OCI-LY7 (cell line): ENCODE measurements at regions not wholly inside any gene's neighbourhood (a gene's known extent, or its start where the extent isn't known, plus 50 kb on each side); places are given as distances from the start of the nearest gene placed in this dataset.

Experiments
- BruUV-seq: library from RNA; stranded (reverse); fragments of 400-500 nt; replicated peaks from 2 replicates; lab custom pipeline; 2021; lab: Mats Ljungman, UMichigan
- CTCF ChIA-PET: fragments of 300-600 bp; sonication (Branson Sonifier 250); formaldehyde crosslinking; loops from one replicate; lab custom pipeline; 2022; ENCODE audit warnings: antibody characterized with exemption; ENCODE audit not compliant: unreplicated experiment; lab: Charles Lee
- POLR2A ChIA-PET: fragments of 300-600 bp; sonication (Branson Sonifier 250); formaldehyde crosslinking; loops from one replicate; lab custom pipeline; 2022; ENCODE audit warnings: antibody characterized with exemption; lab: Charles Lee
- DNase-seq: peaks from one replicate; pipeline ENCODE4 v3.0.0-alpha.2; 2015; ENCODE audit warnings: low spot score
- H2AFZ ChIP-seq: fragments of 200-600 bp; sonication (generic), shearing (Covaris generic); 2 replicates; pipeline ENCODE4 v1.6.1; 2014; ENCODE audit warnings: mild to moderate bottlenecking, antibody characterized with exemption, low read length, moderate library complexity
- H3K27ac ChIP-seq: fragments of 200-600 bp; sonication (generic); 2 replicates; pipeline ENCODE4 v1.5.1; 2014; ENCODE audit warnings: mixed run types, low read depth, mild to moderate bottlenecking, moderate library complexity, low read length, inconsistent platforms; ENCODE audit not compliant: poor library complexity, severe bottlenecking
- H3K36me3 ChIP-seq: fragments of 200-600 bp; sonication (generic); 2 replicates; pipeline ENCODE4 v1.6.1; 2014; ENCODE audit warnings: mild to moderate bottlenecking, antibody characterized with exemption, low read length, moderate library complexity, mixed read lengths; ENCODE audit not compliant: insufficient read depth
- H3K4me1 ChIP-seq: fragments of 200-600 bp; sonication (generic); 2 replicates; pipeline ENCODE4 v1.5.1; 2014; ENCODE audit warnings: mild to moderate bottlenecking, low read length; ENCODE audit not compliant: insufficient read depth, poor library complexity, severe bottlenecking
- H3K4me2 ChIP-seq: fragments of 200-600 bp; sonication (generic); 2 replicates; pipeline ENCODE4 v1.6.1; 2014; ENCODE audit warnings: mild to moderate bottlenecking, low read length
- H3K4me3 ChIP-seq: fragments of 200-600 bp; sonication (generic); 2 replicates; pipeline ENCODE4 v1.5.1; 2014; ENCODE audit warnings: mild to moderate bottlenecking, low read depth, low read length; ENCODE audit not compliant: poor library complexity, severe bottlenecking
- H3K79me2 ChIP-seq: fragments of 200-600 bp; sonication (generic); 2 replicates; pipeline ENCODE4 v1.6.1; 2016; ENCODE audit warnings: low read depth, mild to moderate bottlenecking, low read length, moderate library complexity, mixed read lengths; ENCODE audit not compliant: insufficient read depth
- H3K9me2 ChIP-seq: fragments of 200-600 bp; sonication (generic); 2 replicates; pipeline ENCODE4 v1.6.1; 2016; ENCODE audit warnings: mild to moderate bottlenecking, low read length, mixed read lengths; ENCODE audit not compliant: insufficient read depth
- H3K9me3 ChIP-seq: fragments of 200-600 bp; sonication (generic); 2 replicates; pipeline ENCODE4 v1.6.1; 2014; ENCODE audit warnings: mild to moderate bottlenecking, mixed run types, low read length, mixed read lengths
- H4K20me1 ChIP-seq: fragments of 200-600 bp; sonication (generic); 2 replicates; pipeline ENCODE4 v1.6.1; 2014; ENCODE audit warnings: mild to moderate bottlenecking, antibody characterized with exemption, low read length, moderate library complexity, mixed read lengths; ENCODE audit not compliant: insufficient read depth
- EZH2phosphoT487 ChIP-seq: fragments of 200-600 bp; sonication (generic); IDR thresholded peaks from 2 replicates; pipeline ENCODE4 v1.6.1; 2018; ENCODE audit warnings: low read depth, borderline replicate concordance, mild to moderate bottlenecking, mixed run types, antibody characterized with exemption, low read length, moderate library complexity, mixed read lengths
- intact Hi-C: fragments of 100-400 bp; cut with micrococcal nuclease; formaldehyde crosslinking; loops from one replicate; pipeline ENCODE4 v1.10.0; 2022; ENCODE audit not compliant: unreplicated experiment
- TF ChIP-seq, protein P1 (sequence below): fragments of 200-600 bp; sonication (generic); conservative IDR thresholded peaks from 2 replicates; pipeline ENCODE4 v1.5.1; 2014; ENCODE audit warnings: mild to moderate bottlenecking, antibody characterized with exemption, low read length, moderate library complexity, mixed read lengths

DNA sequence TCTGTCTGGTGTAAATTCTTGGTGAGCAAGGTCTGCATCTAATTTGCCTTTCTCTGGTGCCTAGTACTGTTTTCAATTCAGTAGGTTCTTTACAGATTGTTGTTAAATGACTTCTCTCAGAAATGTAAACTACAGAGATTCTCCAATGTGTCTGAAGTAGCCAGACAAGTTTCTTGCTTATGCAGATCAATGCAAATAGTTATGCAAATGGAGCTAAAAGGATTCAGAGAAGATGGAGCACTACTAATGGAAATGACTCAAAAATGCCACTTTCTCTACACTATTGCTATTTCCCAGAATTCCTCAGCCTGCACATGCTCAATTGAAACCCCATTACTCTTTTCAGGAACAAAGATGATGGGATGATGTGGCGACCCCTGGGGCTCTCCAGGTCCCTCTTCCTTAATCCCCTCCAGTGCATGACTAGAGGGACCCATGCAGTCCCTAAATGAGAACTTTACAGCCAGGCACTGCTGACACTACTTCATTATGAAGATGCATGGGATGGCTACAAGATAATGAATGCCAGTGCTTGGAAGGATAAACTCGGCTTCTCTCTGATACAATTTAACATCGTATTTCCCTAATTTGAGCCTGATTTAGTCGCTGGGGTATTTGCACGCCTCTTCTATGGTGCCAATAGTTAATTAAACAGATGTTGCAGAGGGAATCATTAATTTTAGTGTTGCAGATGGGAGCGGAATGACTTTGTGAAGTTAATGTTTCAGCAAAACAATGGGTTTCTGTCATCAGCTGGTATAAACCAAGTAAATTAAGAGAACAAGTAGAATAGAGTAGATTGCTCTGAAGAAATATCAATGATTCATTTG lies 753.2 kb downstream of the TLR4 start:
- DNase-seq, result no peak
- no peak for TF ChIP-seq EZH2phosphoT487
- TF ChIP-seq, protein P1, sequence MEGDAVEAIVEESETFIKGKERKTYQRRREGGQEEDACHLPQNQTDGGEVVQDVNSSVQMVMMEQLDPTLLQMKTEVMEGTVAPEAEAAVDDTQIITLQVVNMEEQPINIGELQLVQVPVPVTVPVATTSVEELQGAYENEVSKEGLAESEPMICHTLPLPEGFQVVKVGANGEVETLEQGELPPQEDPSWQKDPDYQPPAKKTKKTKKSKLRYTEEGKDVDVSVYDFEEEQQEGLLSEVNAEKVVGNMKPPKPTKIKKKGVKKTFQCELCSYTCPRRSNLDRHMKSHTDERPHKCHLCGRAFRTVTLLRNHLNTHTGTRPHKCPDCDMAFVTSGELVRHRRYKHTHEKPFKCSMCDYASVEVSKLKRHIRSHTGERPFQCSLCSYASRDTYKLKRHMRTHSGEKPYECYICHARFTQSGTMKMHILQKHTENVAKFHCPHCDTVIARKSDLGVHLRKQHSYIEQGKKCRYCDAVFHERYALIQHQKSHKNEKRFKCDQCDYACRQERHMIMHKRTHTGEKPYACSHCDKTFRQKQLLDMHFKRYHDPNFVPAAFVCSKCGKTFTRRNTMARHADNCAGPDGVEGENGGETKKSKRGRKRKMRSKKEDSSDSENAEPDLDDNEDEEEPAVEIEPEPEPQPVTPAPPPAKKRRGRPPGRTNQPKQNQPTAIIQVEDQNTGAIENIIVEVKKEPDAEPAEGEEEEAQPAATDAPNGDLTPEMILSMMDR, result no peak
- ChIA-PET POLR2A (interaction anchor here (0.9 kb wide), 1 partner anchor 21 kb away, joined by 4 read pairs; no protein-coding TSS in a partner anchor), CTCF (no interaction called here)
- no peaks in the 10 kb centered on the region for H3K79me2 ChIP-seq
- no peak overlapping the region for H3K4me3 ChIP-seq
- no peaks in the 10 kb centered on the region for H3K4me1 ChIP-seq
- no peaks in the 10 kb centered on the region for H3K36me3 ChIP-seq
- H3K27ac ChIP-seq, result no peak overlapping the region
- H4K20me1 ChIP-seq, result no peaks in the 10 kb centered on the region
- H3K9me3 ChIP-seq, result no peaks in the 10 kb centered on the region
- intact Hi-C loops, result no loop called here
- H3K4me2 ChIP-seq, result no peak overlapping the region
- H3K9me2 ChIP-seq, result no peaks in the 10 kb centered on the region
- no TSS peak for BruUV-seq
- H2AFZ ChIP-seq, result no peak overlapping the region

DNA sequence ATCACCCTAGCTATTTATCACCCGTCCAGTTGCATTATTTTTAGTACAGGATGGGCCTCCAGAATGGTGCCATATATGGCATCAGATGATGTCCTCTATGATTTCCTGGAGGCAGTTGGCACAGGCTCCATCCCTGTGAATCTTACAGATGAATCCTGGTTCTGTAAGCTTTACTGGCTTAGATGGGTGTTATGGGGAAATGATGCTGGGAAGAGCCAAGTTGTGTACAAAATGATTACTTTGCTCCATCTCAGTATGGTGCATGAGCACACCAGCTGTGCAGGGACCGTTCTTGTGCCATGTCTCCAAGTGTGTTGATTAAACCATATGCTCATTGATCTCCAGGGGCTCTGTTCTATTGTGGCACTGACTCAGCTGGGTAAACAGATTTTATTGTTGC lies 755.7 kb downstream of the TLR4 start:
- no peaks in the 10 kb centered on the region for H3K9me3 ChIP-seq
- intact Hi-C loops, result no loop called here
- H3K27ac ChIP-seq, result no peak overlapping the region
- H3K36me3 ChIP-seq, result no peaks in the 10 kb centered on the region
- BruUV-seq, result no TSS peak
- no peak overlapping the region for H3K4me2 ChIP-seq
- H3K9me2 ChIP-seq, result no peaks in the 10 kb centered on the region
- H3K4me3 ChIP-seq, result no peak overlapping the region
- H2AFZ ChIP-seq, result no peak overlapping the region
- no peaks in the 10 kb centered on the region for H4K20me1 ChIP-seq
- ChIA-PET CTCF (no interaction called here), POLR2A (no interaction called here)
- no peaks in the 10 kb centered on the region for H3K4me1 ChIP-seq
- TF ChIP-seq, protein P1, result no peak
- TF ChIP-seq EZH2phosphoT487, result no peak
- H3K79me2 ChIP-seq, result no peaks in the 10 kb centered on the region
- DNase-seq, result no peak

DNA sequence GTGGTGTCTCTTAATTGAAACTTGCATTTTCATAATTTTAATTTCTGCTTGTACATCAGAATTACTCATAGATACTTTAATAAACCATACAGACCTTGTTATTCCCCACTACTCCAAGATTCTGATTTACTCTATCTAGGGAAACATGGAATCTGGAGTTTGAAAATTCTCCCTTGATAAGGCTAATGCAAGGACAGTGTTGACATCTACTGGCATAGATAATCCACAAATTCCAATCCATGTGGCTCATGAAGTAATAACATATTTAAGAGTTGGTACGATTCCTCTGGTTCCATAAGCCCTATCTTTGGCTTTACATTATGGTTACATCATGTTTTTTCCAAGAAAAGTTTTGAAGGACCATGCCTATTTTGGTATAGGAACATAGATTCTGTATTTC lies 759.2 kb downstream of the TLR4 start:
- H3K36me3 ChIP-seq, result no peaks in the 10 kb centered on the region
- H3K79me2 ChIP-seq, result no peaks in the 10 kb centered on the region
- TF ChIP-seq EZH2phosphoT487, result no peak
- TF ChIP-seq, protein P1, result no peak
- H3K27ac ChIP-seq, result no peak overlapping the region
- POLR2A ChIA-PET, result interaction anchor here (0.7 kb wide), 1 partner anchor 897 kb away, joined by 4 read pairs; no protein-coding TSS in a partner anchor
- H4K20me1 ChIP-seq, result no peaks in the 10 kb centered on the region
- H3K9me2 ChIP-seq, result no peaks in the 10 kb centered on the region
- no peaks in the 10 kb centered on the region for H3K9me3 ChIP-seq
- CTCF ChIA-PET, result no interaction called here
- H3K4me2 ChIP-seq, result no peak overlapping the region
- no TSS peak for BruUV-seq
- H2AFZ ChIP-seq, result no peak overlapping the region
- intact Hi-C loops, result no loop called here
- no peak overlapping the region for H3K4me3 ChIP-seq
- no peaks in the 10 kb centered on the region for H3K4me1 ChIP-seq
- no peak for DNase-seq
